Mesendoderm (in vitro differentiated cells): ENCODE measurements at regions not wholly inside any gene's neighbourhood (a gene's known extent, or its start where the extent isn't known, plus 50 kb on each side); places are given as distances from the start of the nearest gene placed in this dataset.

Source experiments
- DNase-seq: peaks from one replicate; pipeline ENCODE4 v3.0.0; 2013
- H2AK5ac ChIP-seq: 2 replicates; pipeline ENCODE4 v1.6.1; 2013; ENCODE audit warnings: low read length, inconsistent platforms
- H2BK120ac ChIP-seq: 2 replicates; pipeline ENCODE4 v1.6.1; 2013; ENCODE audit warnings: low read depth, mild to moderate bottlenecking, low read length, moderate library complexity, mixed read lengths
- H2BK15ac ChIP-seq: replicated peaks from 2 replicates; pipeline ENCODE4 v1.6.1; 2013; ENCODE audit warnings: low read depth, mild to moderate bottlenecking, moderate library complexity
- H2BK5ac ChIP-seq: 2 replicates; pipeline ENCODE4 v1.6.1; 2013; ENCODE audit warnings: low read length, inconsistent platforms
- H3K18ac ChIP-seq: 2 replicates; pipeline ENCODE4 v1.6.1; 2013; ENCODE audit warnings: mild to moderate bottlenecking, low read length, mixed read lengths
- H3K23ac ChIP-seq: one replicate; pipeline ENCODE4 v1.6.1; 2013; ENCODE audit warnings: low read length
- H3K27ac ChIP-seq: 2 replicates; pipeline ENCODE4 v1.5.1; 2013; ENCODE audit warnings: low read depth, mild to moderate bottlenecking, inconsistent platforms, low read length, moderate library complexity
- H3K27me3 ChIP-seq: 2 replicates; pipeline ENCODE4 v1.6.1; 2013; ENCODE audit warnings: low read length, control low read depth, mild to moderate bottlenecking, inconsistent platforms; ENCODE audit not compliant: insufficient read depth, poor library complexity
- H3K36me3 ChIP-seq: 2 replicates; pipeline ENCODE4 v1.6.1; 2013; ENCODE audit warnings: low read length, inconsistent platforms; ENCODE audit not compliant: control insufficient read depth, insufficient read depth
- H3K4ac ChIP-seq: one replicate; pipeline ENCODE4 v1.6.1; 2013; ENCODE audit warnings: low read depth, mild to moderate bottlenecking, low read length, moderate library complexity
- H3K4me1 ChIP-seq: 2 replicates; pipeline ENCODE4 v1.6.1; 2013; ENCODE audit warnings: low read depth, low read length, inconsistent platforms; ENCODE audit not compliant: control insufficient read depth
- H3K4me2 ChIP-seq: 2 replicates; pipeline ENCODE4 v1.6.1; 2013; ENCODE audit warnings: low read length
- H3K4me3 ChIP-seq: 2 replicates; pipeline ENCODE4 v1.5.1; 2013; ENCODE audit warnings: mild to moderate bottlenecking, low read length
- H3K56ac ChIP-seq: one replicate; pipeline ENCODE4 v1.6.1; 2013; ENCODE audit warnings: low read length
- H3K79me1 ChIP-seq: 2 replicates; pipeline ENCODE4 v1.6.1; 2013; ENCODE audit warnings: low read length, inconsistent platforms
- H3K79me2 ChIP-seq: 2 replicates; pipeline ENCODE4 v1.6.1; 2013; ENCODE audit warnings: mild to moderate bottlenecking, low read length; ENCODE audit not compliant: control insufficient read depth, insufficient read depth
- H3K9ac ChIP-seq: 2 replicates; pipeline ENCODE4 v1.6.1; 2013; ENCODE audit warnings: low read length, inconsistent platforms
- H4K5ac ChIP-seq: one replicate; pipeline ENCODE4 v1.6.1; 2013; ENCODE audit warnings: low read length
- H4K8ac ChIP-seq: one replicate; pipeline ENCODE4 v1.6.1; 2013; ENCODE audit warnings: low read depth, mild to moderate bottlenecking, control low read depth, low read length, moderate library complexity
- WGBS: extraction: QIAGEN DNeasy Blood & Tissue Kit; methylation state at CpG from one replicate; pipeline ENCODE4 v1.1.7; 2013; ENCODE audit warnings: low lambda C conversion rate, missing lambda C conversion rate; ENCODE audit not compliant: insufficient coverage; ENCODE audit errors: extremely low coverage; 5-methylcytosine and 5-hydroxymethylcytosine counted together

DNA sequence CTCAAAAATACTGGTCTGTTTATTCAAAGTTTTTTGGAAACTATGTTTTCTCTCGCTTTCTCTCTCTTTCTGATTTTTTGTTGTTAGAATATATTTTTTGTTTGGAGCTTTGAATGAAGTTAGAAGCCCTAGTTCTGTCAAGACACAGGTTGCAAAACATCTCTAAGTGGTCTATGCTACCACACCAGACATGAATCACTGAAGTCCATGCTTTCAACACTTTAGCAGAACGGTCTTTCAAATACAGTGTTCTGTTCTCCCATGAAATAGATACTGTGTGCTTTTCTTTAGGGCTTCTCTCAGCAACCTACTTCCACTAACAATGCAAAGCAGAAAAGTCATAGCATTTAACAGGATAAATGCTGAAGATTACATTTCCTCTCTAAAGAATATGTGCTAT is 392.5 kb downstream of the TMEM167A start:
- Histone ChIP-seq H3K27me3 (no peaks in the 10 kb centered on the region), H2AK5ac (no peak overlapping the region), H3K36me3 (no peaks in the 10 kb centered on the region), H3K18ac (no peak overlapping the region), H4K5ac (no peak overlapping the region), H3K9ac (no peak overlapping the region), H2BK15ac (no peak overlapping the region), H3K27ac (no peak overlapping the region), H3K4me2 (no peak overlapping the region), H3K4ac (no peak overlapping the region), H2BK120ac (no peak overlapping the region), H2BK5ac (no peak overlapping the region), H3K4me3 (no peak overlapping the region), H3K4me1 (no peaks in the 10 kb centered on the region), H3K56ac (no peak overlapping the region), H3K23ac (no peak overlapping the region), H3K79me1 (no peaks in the 10 kb centered on the region), H3K79me2 (no peaks in the 10 kb centered on the region), H4K8ac (no peak overlapping the region)
- no CpG with 5 or more reads among the region's 2 CpGs for WGBS
- no peak for DNase-seq

DNA sequence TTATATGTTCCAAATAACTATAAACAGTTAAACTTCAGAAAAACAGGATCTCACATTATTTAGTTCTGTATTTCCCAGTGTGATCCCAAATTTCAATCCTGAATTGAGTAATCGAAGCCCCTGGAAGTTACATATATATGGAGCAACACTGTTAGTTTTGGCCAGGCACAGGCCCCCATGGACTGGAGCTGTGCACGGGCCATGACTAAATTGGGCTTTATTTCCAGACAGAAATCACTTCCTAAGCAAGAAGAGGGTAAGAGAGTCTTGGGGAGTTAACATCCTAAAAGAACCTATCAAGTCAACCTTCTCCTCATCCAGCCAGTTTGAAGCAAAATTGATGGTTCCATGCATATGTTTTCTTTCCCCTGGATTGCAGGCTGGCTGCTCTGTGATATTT is 393.0 kb downstream of the TMEM167A start:
- H2AK5ac ChIP-seq = no peak overlapping the region
- no peak overlapping the region for H4K5ac ChIP-seq
- H3K4me2 ChIP-seq = no peak overlapping the region
- no peaks in the 10 kb centered on the region for H3K79me1 ChIP-seq
- no peak overlapping the region for H3K23ac ChIP-seq
- H2BK5ac ChIP-seq = no peak overlapping the region
- H2BK15ac ChIP-seq = no peak overlapping the region
- no peak overlapping the region for H2BK120ac ChIP-seq
- H3K27ac ChIP-seq = no peak overlapping the region
- no peaks in the 10 kb centered on the region for H3K4me1 ChIP-seq
- H3K4ac ChIP-seq = no peak overlapping the region
- H3K18ac ChIP-seq = no peak overlapping the region
- no peak overlapping the region for H3K4me3 ChIP-seq
- DNase-seq = no peak
- no peaks in the 10 kb centered on the region for H3K79me2 ChIP-seq
- no peaks in the 10 kb centered on the region for H3K27me3 ChIP-seq
- no peak overlapping the region for H4K8ac ChIP-seq
- no CpG with 5 or more reads among the region's 2 CpGs for WGBS
- H3K36me3 ChIP-seq = no peaks in the 10 kb centered on the region
- no peak overlapping the region for H3K9ac ChIP-seq
- no peak overlapping the region for H3K56ac ChIP-seq

DNA sequence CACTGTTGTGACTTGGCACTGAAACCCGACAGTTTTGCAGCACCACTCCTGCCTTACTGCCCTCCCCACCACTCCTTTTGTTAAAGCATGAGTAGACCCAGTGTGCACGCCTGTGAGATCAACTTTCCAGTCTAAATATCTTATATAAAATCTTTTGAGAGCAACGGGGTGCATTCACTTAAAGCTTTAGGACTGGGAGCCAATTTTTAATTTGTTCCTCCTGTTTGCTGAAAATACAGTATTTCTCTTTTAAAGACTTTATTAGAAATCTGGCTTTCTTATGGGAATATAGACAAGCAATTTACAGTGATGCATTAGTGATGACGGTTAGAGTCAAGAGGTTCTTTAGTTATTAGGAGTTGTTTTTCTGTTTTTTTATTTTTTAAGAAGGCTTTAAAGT is 397.5 kb downstream of the TMEM167A start:
- Histone ChIP-seq H3K23ac (no peak overlapping the region), H4K8ac (no peak overlapping the region), H4K5ac (no peak overlapping the region), H3K4me2 (no peak overlapping the region), H3K27ac (no peak overlapping the region), H3K4me1 (no peaks in the 10 kb centered on the region), H2BK15ac (no peak overlapping the region), H3K27me3 (no peaks in the 10 kb centered on the region), H3K18ac (no peak overlapping the region), H3K36me3 (no peaks in the 10 kb centered on the region), H2AK5ac (no peak overlapping the region), H3K79me1 (no peaks in the 10 kb centered on the region), H3K4ac (no peak overlapping the region), H3K4me3 (no peak overlapping the region), H3K9ac (no peak overlapping the region), H2BK5ac (no peak overlapping the region), H2BK120ac (no peak overlapping the region), H3K56ac (no peak overlapping the region), H3K79me2 (no peaks in the 10 kb centered on the region)
- no CpG with 5 or more reads among the region's 4 CpGs for WGBS
- DNase-seq = no peak

DNA sequence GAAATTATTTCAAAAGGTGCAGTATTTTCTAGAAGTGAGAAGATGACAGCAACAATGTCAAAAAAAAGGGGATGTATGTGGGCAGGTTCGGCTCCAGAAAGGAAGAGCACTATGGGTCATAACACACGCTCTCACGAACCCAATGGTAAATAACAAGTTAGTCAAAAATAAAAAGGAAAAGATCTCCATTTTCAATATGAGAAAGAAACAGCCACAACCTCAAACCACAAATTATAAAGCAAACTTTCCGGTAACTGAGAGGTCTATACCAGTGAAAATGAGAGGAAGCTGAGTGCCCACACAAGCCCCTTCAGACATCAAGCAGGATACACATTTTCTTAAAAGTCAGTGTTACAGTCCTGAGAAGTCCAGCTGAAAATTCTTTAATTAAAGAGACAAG is 398.5 kb upstream of the RPS23 start:
- no peak for DNase-seq
- Histone ChIP-seq H3K56ac (no peak overlapping the region), H3K79me1 (no peaks in the 10 kb centered on the region), H3K18ac (no peak overlapping the region), H3K27ac (no peak overlapping the region), H3K4ac (no peak overlapping the region), H4K8ac (no peak overlapping the region), H4K5ac (no peak overlapping the region), H3K4me1 (no peaks in the 10 kb centered on the region), H3K79me2 (no peaks in the 10 kb centered on the region), H3K4me3 (no peak overlapping the region), H3K23ac (no peak overlapping the region), H2AK5ac (no peak overlapping the region), H2BK5ac (no peak overlapping the region), H3K27me3 (no peaks in the 10 kb centered on the region), H3K4me2 (no peak overlapping the region), H2BK120ac (no peak overlapping the region), H3K36me3 (no peaks in the 10 kb centered on the region), H3K9ac (no peak overlapping the region), H2BK15ac (no peak overlapping the region)
- no CpG with 5 or more reads among the region's 4 CpGs for WGBS

DNA sequence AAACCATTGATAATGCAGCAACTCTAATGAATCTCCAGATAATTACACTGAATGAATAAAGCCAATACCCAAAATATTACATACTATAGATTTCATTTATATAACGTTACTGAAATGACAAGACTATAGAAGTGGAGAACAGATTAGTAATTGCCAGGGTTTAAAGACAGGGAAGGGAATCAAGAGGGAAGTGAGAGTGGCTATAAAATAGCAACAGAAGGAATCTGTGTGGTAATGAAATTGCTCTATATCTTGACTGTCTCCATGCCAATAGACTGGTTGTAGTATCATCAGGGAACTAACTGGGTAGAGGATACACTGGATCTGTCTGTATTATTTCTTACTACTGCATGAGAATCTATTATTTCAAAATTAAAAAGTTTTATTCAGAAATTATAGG is 396.5 kb upstream of the RPS23 start:
- H2AK5ac ChIP-seq = no peak overlapping the region
- no peak overlapping the region for H3K27ac ChIP-seq
- no peak overlapping the region for H2BK15ac ChIP-seq
- no peak overlapping the region for H4K5ac ChIP-seq
- no CpG with 5 or more reads among the region's 1 CpG for WGBS
- no peak overlapping the region for H3K56ac ChIP-seq
- H3K23ac ChIP-seq = no peak overlapping the region
- H3K36me3 ChIP-seq = no peaks in the 10 kb centered on the region
- no peak for DNase-seq
- no peak overlapping the region for H2BK120ac ChIP-seq
- no peaks in the 10 kb centered on the region for H3K79me1 ChIP-seq
- H2BK5ac ChIP-seq = no peak overlapping the region
- no peaks in the 10 kb centered on the region for H3K79me2 ChIP-seq
- no peak overlapping the region for H3K9ac ChIP-seq
- no peak overlapping the region for H3K4me2 ChIP-seq
- no peak overlapping the region for H4K8ac ChIP-seq
- no peak overlapping the region for H3K4me3 ChIP-seq
- no peak overlapping the region for H3K18ac ChIP-seq
- no peak overlapping the region for H3K4ac ChIP-seq
- no peaks in the 10 kb centered on the region for H3K27me3 ChIP-seq
- no peaks in the 10 kb centered on the region for H3K4me1 ChIP-seq

DNA sequence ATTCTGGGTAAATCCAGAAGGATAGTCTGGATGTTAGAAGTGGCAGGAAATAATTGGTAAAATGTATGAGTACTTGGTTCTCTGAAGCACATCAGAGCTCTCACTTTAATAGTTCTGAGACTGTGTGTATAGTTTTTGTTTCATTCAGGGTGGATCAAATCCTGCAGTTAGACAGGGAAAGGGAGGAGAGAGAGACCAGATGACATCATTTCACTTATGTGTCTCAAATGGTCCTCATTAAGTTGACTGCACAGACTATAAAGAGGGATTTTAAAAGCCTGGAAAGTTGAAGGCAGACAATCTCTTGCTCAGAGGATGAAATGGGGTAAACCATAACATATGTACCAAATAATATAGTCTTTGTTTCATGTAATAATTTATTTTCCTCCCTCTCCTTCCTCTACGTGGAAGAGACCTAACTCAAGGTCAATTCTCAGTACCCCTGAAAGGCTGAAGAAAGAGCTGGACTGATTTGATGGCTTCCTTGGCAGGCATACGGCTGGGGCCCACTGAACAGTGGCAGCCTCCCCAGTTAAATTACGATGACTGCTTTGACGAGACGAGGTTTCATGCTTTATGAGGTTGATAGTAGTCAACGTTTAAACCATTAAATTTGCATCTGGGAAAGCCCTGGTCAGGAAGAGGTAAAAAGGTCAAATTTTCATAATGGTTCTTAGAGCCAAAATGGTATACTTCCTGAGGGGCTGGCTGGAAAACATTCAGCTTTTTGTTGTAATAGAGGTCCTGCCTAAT is 395.1 kb upstream of the RPS23 start:
- Histone ChIP-seq H3K27me3 (no peaks in the 10 kb centered on the region), H3K79me1 (no peaks in the 10 kb centered on the region), H2AK5ac (no peak overlapping the region), H3K18ac (no peak overlapping the region), H3K4me3 (no peak overlapping the region), H2BK5ac (no peak overlapping the region), H4K8ac (no peak overlapping the region), H3K4ac (no peak overlapping the region), H3K56ac (no peak overlapping the region), H4K5ac (no peak overlapping the region), H3K27ac (no peak overlapping the region), H2BK15ac (no peak overlapping the region), H3K9ac (no peak overlapping the region), H3K4me1 (no peaks in the 10 kb centered on the region), H3K36me3 (no peaks in the 10 kb centered on the region), H3K23ac (no peak overlapping the region), H2BK120ac (no peak overlapping the region), H3K4me2 (no peak overlapping the region), H3K79me2 (no peaks in the 10 kb centered on the region)
- DNase-seq = no peak
- no CpG with 5 or more reads among the region's 6 CpGs for WGBS
